ENCODE measurements at regions not wholly inside any gene's neighbourhood (a gene's known extent, or its start where the extent isn't known, plus 50 kb on each side); places are given as distances from the start of the nearest gene placed in this dataset.

GRCh38 chr3:28853830-28854229 lies 427.0 kb upstream of the RBMS3 start:
- no peaks in the 10 kb centered on the region for H4K20me1 ChIP-seq (ENCODE audit: insufficient read depth, low read length)
- no peak overlapping the region for H3K27ac ChIP-seq (ENCODE audit: low read depth, low read length, poor library complexity, severe bottlenecking)
- no peaks in the 10 kb centered on the region for H3F3A ChIP-seq (ENCODE audit: insufficient read depth, low read length)
- H3K79me2 ChIP-seq (ENCODE audit: insufficient read depth, low read length) = no peaks in the 10 kb centered on the region
- no peaks in the 10 kb centered on the region for H3K27me3 ChIP-seq (ENCODE audit: insufficient read depth, low read length)
- H3K9me3 ChIP-seq (ENCODE audit: low read length) = no peaks in the 10 kb centered on the region
- H3K4me3 ChIP-seq (ENCODE audit: low read depth, low read length, poor library complexity, severe bottlenecking) = no peak overlapping the region
- H3K36me3 ChIP-seq (ENCODE audit: insufficient read depth, low read length) = no peaks in the 10 kb centered on the region
- H3K4me2 ChIP-seq (ENCODE audit: low read length) = no peak overlapping the region
- no peak overlapping the region for H3K9ac ChIP-seq (ENCODE audit: low read length)
- no peaks in the 10 kb centered on the region for H3K9me2 ChIP-seq (ENCODE audit: low read depth, low read length)
- no peak overlapping the region for H2AFZ ChIP-seq (ENCODE audit: low read length)
- peaks cover 8% of the 10 kb centered on the region for H3K4me1 ChIP-seq (ENCODE audit: insufficient read depth, low read length, severe bottlenecking)
- TF ChIP-seq CTCF (IDR thresholded peaks at IDR 0.05; ENCODE audit: low read length) (peak; percentile 39), EZH2 (IDR thresholded peaks at IDR 0.05; ENCODE audit: borderline replicate concordance, low read length) (no peak)

- Histone ChIP-seq H2AFZ (ENCODE audit: low read length) (no peak overlapping the region), H3F3A (ENCODE audit: insufficient read depth, low read length) (no peaks in the 10 kb centered on the region), H3K9ac (ENCODE audit: low read length) (no peak overlapping the region), H3K9me2 (ENCODE audit: low read depth, low read length) (no peaks in the 10 kb centered on the region), H3K4me2 (ENCODE audit: low read length) (no peak overlapping the region), H3K27ac (ENCODE audit: low read depth, low read length, poor library complexity, severe bottlenecking) (no peak overlapping the region), H4K20me1 (ENCODE audit: insufficient read depth, low read length) (no peaks in the 10 kb centered on the region), H3K4me1 (ENCODE audit: insufficient read depth, low read length, severe bottlenecking) (peaks cover 15% of the 10 kb centered on the region), H3K27me3 (ENCODE audit: insufficient read depth, low read length) (no peaks in the 10 kb centered on the region), H3K79me2 (ENCODE audit: insufficient read depth, low read length) (no peaks in the 10 kb centered on the region), H3K4me3 (ENCODE audit: low read depth, low read length, poor library complexity, severe bottlenecking) (no peak overlapping the region), H3K36me3 (ENCODE audit: insufficient read depth, low read length) (no peaks in the 10 kb centered on the region), H3K9me3 (ENCODE audit: low read length) (no peaks in the 10 kb centered on the region)
- TF ChIP-seq CTCF (IDR thresholded peaks at IDR 0.05; ENCODE audit: low read length) = no peak
- TF ChIP-seq EZH2 (IDR thresholded peaks at IDR 0.05; ENCODE audit: borderline replicate concordance, low read length) = no peak
These were observed 424.1 kb upstream of the RBMS3 start for GRCh38 chr3:28856796-28857195.

- no peaks in the 10 kb centered on the region for H3K27me3 ChIP-seq (ENCODE audit: insufficient read depth, low read length)
- no peak overlapping the region for H3K9ac ChIP-seq (ENCODE audit: low read length)
- H3K79me2 ChIP-seq (ENCODE audit: insufficient read depth, low read length) = no peaks in the 10 kb centered on the region
- no peaks in the 10 kb centered on the region for H3F3A ChIP-seq (ENCODE audit: insufficient read depth, low read length)
- H3K36me3 ChIP-seq (ENCODE audit: insufficient read depth, low read length) = no peaks in the 10 kb centered on the region
- H3K9me2 ChIP-seq (ENCODE audit: low read depth, low read length) = no peaks in the 10 kb centered on the region
- no peak overlapping the region for H3K4me2 ChIP-seq (ENCODE audit: low read length)
- no peak overlapping the region for H2AFZ ChIP-seq (ENCODE audit: low read length)
- no peaks in the 10 kb centered on the region for H3K9me3 ChIP-seq (ENCODE audit: low read length)
- no peak for TF ChIP-seq CTCF (IDR thresholded peaks at IDR 0.05; ENCODE audit: low read length)
- no peak for TF ChIP-seq EZH2 (IDR thresholded peaks at IDR 0.05; ENCODE audit: borderline replicate concordance, low read length)
- H3K4me3 ChIP-seq (ENCODE audit: low read depth, low read length, poor library complexity, severe bottlenecking) = no peak overlapping the region
- no peak overlapping the region for H3K27ac ChIP-seq (ENCODE audit: low read depth, low read length, poor library complexity, severe bottlenecking)
- no peaks in the 10 kb centered on the region for H4K20me1 ChIP-seq (ENCODE audit: insufficient read depth, low read length)
- peaks cover 15% of the 10 kb centered on the region for H3K4me1 ChIP-seq (ENCODE audit: insufficient read depth, low read length, severe bottlenecking)
These were observed 421.0 kb upstream of the RBMS3 start for GRCh38 chr3:28859897-28860296.
